ENCODE measurements at regions not wholly inside any gene's neighbourhood (a gene's known extent, or its start where the extent isn't known, plus 50 kb on each side); places are given as distances from the start of the nearest gene placed in this dataset.

GRCh38 chr9:117546894-117547678, 132.2 kb upstream of the ASTN2 start:
- no peak for DNase-seq

DNA sequence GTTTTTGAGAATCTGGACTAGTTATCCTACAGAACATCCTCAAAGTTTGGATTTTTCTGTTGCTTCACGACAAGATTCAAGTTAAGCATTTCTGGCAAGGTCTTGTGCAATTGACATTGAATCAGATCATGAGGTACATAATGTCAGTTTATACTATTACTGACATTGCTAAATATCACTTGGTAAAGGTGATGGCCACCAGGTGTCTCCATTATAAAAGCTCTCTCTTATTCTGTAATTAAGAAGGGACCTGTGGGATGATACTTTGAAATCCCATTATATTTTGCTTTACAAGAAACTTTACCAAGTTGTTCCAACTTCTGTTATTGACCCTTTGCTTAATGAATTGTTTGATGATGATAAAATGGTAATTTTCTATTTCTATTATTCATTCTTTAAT, 131.0 kb upstream of the ASTN2 start:
- DNase-seq: no peak

DNA sequence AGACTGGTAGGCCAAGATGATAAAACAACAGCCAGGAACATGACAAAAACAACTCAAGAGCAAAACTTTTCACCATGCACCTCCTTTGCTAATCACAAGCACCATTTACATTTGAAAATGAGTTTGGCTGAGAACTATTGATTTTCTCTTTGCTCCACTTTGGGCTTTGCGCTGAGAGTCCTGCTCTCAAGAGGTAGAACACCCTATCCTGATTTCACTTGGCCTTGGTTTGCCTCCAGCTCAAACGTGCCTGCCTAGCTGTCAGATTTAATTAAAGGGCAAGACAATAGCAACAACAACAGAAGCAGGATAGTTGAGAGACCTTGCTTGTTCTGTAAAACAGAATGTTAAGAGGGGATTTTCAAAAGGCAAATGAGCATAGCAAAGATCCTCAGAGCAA, 128.2 kb upstream of the ASTN2 start:
- no peak for DNase-seq

DNA sequence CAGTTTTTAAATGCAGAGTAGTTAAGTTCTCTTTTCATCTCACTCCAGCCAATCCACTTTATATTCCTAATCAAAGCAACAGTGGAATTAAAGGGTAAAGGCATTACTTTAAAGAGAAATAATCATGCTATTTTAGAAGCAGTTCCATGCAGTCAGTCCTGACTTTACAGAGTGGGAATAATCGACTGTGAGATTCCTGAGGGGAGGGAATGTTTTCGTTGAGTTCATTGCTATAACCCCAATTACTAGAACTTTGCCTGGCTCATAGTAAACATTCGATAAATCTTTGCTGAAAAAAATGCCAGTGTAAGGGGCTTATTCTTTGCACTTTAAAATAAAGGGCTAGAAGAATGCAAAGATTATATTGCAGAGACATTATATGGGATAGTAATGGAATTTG, 127.2 kb upstream of the ASTN2 start:
- DNase-seq: no peak

DNA sequence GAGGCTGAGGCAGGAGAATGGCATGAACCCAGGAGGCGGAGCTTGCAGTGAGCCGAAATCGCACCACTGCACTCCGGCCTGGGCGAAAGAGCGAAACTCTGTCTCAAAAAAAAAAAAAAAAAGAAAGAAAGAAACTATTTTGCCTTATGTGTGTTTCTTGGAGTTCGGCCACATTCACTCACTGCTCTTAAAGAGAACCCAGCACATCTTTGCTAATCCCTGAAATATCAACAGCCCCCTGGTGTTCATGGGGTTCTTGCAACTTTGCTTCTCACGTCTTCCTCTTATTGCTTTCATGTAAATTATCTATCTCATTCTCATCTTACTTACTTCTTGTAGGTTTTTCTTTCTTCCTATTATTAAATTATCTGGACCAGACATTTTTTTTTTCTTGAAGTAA, 126.3 kb upstream of the ASTN2 start:
- no peak for DNase-seq

- no peak for DNase-seq
These were observed 121.1 kb upstream of the ASTN2 start for GRCh38 chr9:117535973-117536372.

DNA sequence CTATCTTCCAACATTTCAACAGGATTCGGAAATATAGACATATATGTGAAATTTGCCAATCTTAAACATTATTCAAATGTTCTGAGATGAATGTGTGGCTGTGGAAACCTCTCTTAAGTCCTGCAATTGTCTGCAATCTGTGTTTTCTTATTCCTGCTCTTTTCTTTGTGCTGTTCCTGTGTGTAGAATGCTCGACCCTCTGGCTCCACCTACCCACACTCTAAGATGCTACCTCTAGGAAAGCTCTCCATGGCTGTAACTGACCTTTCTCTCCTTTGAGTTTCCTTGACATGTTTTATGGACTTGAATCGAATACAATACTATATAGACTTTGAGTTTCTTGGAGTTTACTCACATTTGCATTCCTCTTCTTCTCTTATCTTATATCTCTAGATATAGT, 120.6 kb upstream of the ASTN2 start:
- no peak for DNase-seq

DNA sequence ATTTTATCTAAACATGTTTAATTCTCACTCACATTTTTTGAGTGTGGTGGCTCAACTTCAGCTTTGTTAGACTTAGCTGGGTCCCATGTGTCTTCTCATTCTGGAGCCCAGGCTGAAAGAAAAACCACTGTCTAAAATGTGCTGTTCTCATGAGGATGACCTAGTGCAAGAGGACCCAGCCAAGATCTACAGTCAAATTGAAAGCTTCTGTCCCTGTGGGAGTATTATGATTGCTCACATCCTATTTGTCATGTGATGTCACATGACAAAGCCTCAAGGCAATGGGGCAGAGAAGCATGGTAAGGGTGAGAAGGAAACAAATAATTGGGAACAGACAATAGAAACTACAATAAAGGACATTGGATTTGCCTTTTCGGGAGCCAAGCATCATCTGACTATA, 113.4 kb upstream of the ASTN2 start:
- DNase-seq: no peak

DNA sequence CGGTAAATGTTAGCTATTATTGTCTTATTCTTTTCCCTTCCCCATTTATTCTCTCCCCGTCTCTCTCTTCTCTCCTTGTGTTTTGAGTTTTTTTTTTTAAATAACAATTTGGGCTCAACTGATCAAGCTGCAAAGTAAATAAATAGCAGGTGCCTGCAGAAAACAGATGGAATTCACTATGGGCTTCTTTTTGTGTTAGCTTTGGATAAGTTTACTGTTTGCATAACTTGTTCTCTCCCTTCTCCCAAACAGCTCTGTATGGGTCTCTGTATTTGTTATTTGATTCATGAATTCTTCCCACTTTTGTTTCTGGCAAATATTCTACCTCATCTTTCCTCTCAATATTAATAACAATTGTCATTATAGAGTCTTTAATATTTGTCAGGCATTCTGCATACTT, 111.8 kb upstream of the ASTN2 start:
- no peak for DNase-seq

DNA sequence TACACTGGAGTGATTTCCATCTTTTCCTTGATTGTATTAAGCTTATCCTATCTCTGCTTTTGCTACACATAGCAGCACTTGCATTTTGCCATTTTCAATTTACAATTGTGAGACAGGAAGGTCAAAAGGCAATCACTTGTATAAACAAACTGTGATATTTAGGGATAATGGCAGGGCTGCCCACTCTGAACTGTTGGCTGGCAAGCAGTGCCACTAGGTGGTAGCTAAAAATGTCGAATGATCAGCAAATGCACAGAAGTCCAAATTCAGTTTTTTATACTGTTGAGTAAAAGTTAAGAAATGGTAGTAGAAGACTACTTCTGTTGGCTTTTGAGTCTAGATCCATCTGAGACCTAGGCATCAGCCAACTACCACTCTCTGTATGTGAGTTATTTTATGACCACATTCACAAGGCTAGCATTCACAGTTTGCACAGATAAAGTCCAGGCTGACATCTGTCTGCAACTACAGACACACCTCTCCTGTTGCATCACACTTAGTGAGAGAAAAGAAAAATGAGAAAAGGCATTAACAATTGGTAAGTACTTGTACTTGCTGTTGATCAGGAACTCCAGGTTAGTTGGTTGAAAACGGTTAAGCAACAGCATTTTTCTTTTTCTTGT, 108.8 kb upstream of the ASTN2 start:
- DNase-seq: no peak

DNA sequence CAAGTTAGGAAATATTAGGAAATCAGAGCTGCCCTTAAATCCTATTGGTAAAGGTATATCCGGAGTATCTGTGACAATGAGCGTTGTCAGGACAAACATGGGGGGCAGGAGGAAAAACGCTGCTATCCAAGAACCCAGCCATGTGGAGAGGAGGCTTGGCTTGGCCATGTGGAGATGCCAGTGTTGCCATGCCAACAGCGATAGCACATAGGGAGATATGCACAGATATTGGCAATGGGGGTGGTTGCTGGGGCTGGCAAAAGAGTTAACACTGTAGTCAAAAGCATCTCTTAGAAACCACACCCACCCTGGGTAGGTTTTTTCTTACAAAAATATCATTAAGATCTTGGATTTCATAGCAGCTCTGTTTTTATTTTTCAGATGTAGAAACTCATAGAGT, 106.4 kb upstream of the ASTN2 start:
- no peak for DNase-seq

DNA sequence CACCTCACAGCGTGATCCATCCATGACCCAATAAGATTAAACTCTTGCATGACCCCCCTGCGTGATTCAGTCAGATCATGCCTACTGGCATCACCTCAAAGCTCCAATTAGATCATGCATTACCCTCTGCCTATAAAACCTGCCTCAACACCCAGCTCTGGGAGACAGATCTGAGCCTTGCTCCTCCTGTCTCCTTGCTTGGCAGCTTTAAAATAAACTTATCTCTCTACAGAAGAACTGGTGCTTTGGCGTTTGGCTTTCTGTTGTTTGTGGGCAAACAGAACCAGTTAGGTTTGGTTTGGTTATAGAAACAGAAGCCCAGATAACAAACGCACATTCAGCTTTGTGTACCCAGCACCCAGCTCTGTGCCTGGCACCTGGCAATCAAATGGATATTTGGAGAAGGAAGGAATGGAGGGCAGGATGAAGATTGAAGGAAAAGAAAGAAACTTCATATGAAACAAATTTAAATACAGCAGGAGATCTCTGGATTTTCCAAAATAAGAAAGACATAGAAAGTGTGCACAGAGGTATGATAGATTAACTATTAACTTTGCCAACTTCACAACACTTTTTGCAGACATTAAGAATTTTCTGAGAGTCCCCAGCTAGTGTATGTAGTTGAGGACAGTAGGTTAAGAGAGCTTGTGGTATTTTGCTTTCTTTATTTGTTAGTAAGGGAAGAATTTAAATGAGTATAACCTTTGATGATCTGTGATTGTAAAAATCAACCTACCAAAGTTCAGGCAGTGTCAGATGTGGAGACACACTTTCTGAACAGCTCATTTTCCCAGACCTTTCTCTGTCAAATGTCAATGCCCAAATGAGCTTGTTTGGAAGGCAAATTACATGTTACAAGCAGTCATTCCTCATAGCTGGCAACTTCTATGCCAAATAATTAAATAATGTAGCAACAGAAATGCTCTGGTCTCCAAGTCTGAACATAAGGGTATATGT, 102.1 kb upstream of the ASTN2 start:
- DNase-seq: no peak

GRCh38 chr9:117511852-117512481, 97.1 kb upstream of the ASTN2 start:
- DNase-seq: no peak

DNA sequence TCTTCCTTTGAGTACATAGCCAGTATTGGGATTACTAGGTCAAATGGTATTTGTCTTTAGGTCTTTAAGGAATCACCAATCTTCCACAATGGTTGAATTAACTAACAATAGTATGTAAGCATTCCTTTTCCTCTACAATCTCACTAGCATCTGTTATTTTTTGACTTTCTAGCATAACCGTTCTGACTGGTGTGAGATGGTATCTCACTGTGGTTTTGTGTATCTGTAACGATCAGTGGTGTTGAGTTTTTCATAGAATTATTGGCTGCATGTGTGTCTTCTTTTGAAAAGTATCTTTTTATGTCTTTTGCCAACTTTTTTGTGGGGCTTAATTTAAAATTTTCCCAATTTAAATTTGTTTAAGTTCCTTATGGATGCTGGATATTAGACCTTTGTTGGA, 81.5 kb upstream of the ASTN2 start:
- DNase-seq: no peak

GRCh38 chr9:117494401-117495090, 79.7 kb upstream of the ASTN2 start:
- DNase-seq: no peak

GRCh38 chr9:117492476-117492875, 77.6 kb upstream of the ASTN2 start:
- DNase-seq: no peak

- no peak for DNase-seq
These were observed 76.6 kb upstream of the ASTN2 start for GRCh38 chr9:117491491-117491890.

DNA sequence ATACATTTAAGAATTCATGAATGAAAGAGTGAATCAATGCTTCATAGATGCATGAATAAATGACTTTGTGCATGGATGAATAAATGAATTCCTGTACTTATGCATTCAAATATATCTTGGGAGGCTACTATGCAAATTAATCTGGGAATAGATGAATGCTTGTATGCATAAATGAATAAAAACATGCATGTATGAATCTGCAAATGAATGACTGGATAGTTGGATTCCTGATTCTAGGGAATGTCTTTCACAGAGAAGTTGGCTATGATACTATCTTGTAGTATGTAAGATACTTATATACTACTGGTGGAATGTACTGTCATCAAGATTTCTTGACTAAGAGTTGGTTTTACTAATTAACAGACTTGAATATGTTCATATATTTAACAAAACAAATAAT, 75.3 kb upstream of the ASTN2 start:
- no peak for DNase-seq

GRCh38 chr9:117488659-117489058, 73.8 kb upstream of the ASTN2 start:
- no peak for DNase-seq

DNA sequence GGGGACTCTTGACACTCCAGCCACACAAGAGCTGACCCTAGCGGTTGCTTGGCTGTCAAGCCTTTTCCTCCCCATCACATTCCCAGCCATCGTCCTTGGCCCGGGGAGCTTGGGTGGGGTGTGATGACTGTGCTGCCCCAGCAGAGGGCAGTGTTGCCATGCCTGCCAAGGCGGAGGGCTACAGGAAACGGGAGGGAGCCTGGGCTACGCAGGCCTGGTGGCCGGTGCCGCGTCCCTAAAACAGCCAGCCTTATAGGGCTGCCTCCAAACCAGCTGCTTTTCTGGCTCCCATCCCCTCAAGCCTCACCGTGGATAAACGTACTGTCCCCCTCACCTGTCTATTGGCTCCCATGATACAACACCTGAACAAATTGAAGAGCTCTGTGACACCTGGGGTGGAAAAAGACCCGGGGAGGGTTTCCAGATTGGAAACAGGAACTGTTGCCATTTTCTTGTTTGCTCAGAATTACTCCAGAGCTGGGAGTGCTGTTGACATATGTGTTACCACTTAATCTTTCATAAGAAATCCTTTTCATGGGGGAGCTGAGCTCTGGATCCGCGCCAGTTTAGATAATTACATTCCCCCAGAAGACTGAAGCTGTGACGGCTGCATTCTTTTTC, 72.8 kb upstream of the ASTN2 start:
- DNase-seq: peak; percentile 33

- no peak for DNase-seq
These were observed 71.6 kb upstream of the ASTN2 start for GRCh38 chr9:117486426-117486825.

GRCh38 chr9:117485176-117485575, 70.3 kb upstream of the ASTN2 start:
- DNase-seq: no peak

Measured in MV-4-11 (cell line).